CD4-positive, alpha-beta T cell treated with Interleukin-15 for 4 hours (primary cell): ENCODE measurements at regions not wholly inside any gene's neighbourhood (a gene's known extent, or its start where the extent isn't known, plus 50 kb on each side); places are given as distances from the start of the nearest gene placed in this dataset.

Experiments used
- DNase-seq: peaks from one replicate; pipeline ENCODE4 v3.0.0-alpha.2; 2020; ENCODE audit warnings: low spot score

GRCh38 chr12:58583940-58584339, 336.4 kb downstream of the LRIG3 start:
- DNase-seq: no peak

GRCh38 chr12:58584880-58585279, 335.4 kb downstream of the LRIG3 start:
- DNase-seq: no peak

- no peak for DNase-seq
Observed at GRCh38 chr12:58586762-58587161, 333.5 kb downstream of the LRIG3 start.

- no peak for DNase-seq
Observed at GRCh38 chr12:58588770-58589169, 331.5 kb downstream of the LRIG3 start.

GRCh38 chr12:58592475-58593207, 327.7 kb downstream of the LRIG3 start:
- no peak for DNase-seq

- no peak for DNase-seq
Observed at GRCh38 chr12:58593557-58594304, 326.6 kb downstream of the LRIG3 start.

- no peak for DNase-seq
Observed at GRCh38 chr12:58596381-58596780, 323.9 kb downstream of the LRIG3 start.

GRCh38 chr12:58601529-58601928, 318.8 kb downstream of the LRIG3 start:
- DNase-seq: no peak

GRCh38 chr12:58602179-58602578, 318.1 kb downstream of the LRIG3 start:
- DNase-seq: no peak

GRCh38 chr12:58602736-58603135, 317.6 kb downstream of the LRIG3 start:
- no peak for DNase-seq

GRCh38 chr12:58607805-58608204, 312.5 kb downstream of the LRIG3 start:
- DNase-seq: no peak

- DNase-seq: no peak
Observed at GRCh38 chr12:58608711-58609110, 311.6 kb downstream of the LRIG3 start.

GRCh38 chr12:58615047-58615446, 305.3 kb downstream of the LRIG3 start:
- no peak for DNase-seq

GRCh38 chr12:58615576-58615975, 304.7 kb downstream of the LRIG3 start:
- DNase-seq: no peak

- no peak for DNase-seq
Observed at GRCh38 chr12:58616618-58617017, 303.7 kb downstream of the LRIG3 start.

GRCh38 chr12:58621126-58621525, 299.2 kb downstream of the LRIG3 start:
- DNase-seq: no peak

GRCh38 chr12:58629376-58629775, 290.9 kb downstream of the LRIG3 start:
- no peak for DNase-seq

- no peak for DNase-seq
Observed at GRCh38 chr12:58633479-58633878, 286.8 kb downstream of the LRIG3 start.

- DNase-seq: no peak
Observed at GRCh38 chr12:58639318-58639934, 280.9 kb downstream of the LRIG3 start.

GRCh38 chr12:58640314-58640713, 280.0 kb downstream of the LRIG3 start:
- DNase-seq: no peak

GRCh38 chr12:58645946-58646345, 274.4 kb downstream of the LRIG3 start:
- no peak for DNase-seq

- DNase-seq: no peak
Observed at GRCh38 chr12:58647495-58647894, 272.8 kb downstream of the LRIG3 start.

- DNase-seq: no peak
Observed at GRCh38 chr12:58648176-58648575, 272.1 kb downstream of the LRIG3 start.
